ENCODE measurements at regions not wholly inside any gene's neighbourhood (a gene's known extent, or its start where the extent isn't known, plus 50 kb on each side); places are given as distances from the start of the nearest gene placed in this dataset.

DNA sequence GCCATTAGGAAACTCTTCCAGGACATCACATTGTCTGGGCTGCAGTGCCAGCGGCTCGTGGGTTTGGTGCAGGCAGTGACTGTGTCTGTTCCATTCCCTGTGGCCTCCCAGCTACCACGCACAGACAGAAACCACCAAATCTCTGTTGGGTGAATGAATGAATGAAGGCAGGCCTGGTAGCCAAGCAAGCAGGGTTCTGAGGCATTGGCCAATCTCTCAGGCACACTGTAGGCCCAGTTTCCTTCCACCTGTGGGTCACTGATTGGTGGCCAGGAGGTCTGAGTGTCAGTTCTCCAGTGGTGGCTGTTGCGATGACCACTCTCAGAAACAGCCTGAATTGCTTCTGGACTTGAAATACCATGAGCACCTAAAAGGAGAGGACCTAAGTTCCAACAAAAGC lies 59.4 kb upstream of the CTBP2 start:
- intact Hi-C loops (cut with micrococcal nuclease): no loop called here
- Histone ChIP-seq H3K27me3 (ENCODE audit: insufficient read depth, low read length) (no peaks in the 10 kb centered on the region), H3K9ac (ENCODE audit: low read length) (no peak overlapping the region), H2AFZ (ENCODE audit: low read depth, low read length, poor library complexity, severe bottlenecking) (no peak overlapping the region), H3K27ac (ENCODE audit: low read depth, low read length) (no peak overlapping the region), H3K4me2 (ENCODE audit: low read length) (no peak overlapping the region), H3K36me3 (ENCODE audit: control insufficient read depth in 1 of 2, insufficient read depth in 2 of 2, low read length in 2 of 2) (no peaks in the 10 kb centered on the region), H3K9me3 (ENCODE audit: control insufficient read depth in 1 of 2, insufficient read depth in 1 of 2, low read depth in 1 of 2, low read length in 2 of 2) (no peaks in the 10 kb centered on the region), H3K79me2 (ENCODE audit: insufficient read depth, low read length) (no peaks in the 10 kb centered on the region), H3K9me2 (ENCODE audit: insufficient read depth) (no peaks in the 10 kb centered on the region), H3K4me1 (ENCODE audit: control insufficient read depth in 1 of 2, insufficient read depth in 2 of 2, low read length in 2 of 2) (peaks cover 0 to 16% of the 10 kb centered on the region in 2 experiments; a peak in 3 of 4 replicates), H3K4me3 (replicated peaks in 1 of 2; ENCODE audit: low read depth in 1 of 2, low read length in 2 of 2) (no peak overlapping the region), H4K20me1 (ENCODE audit: insufficient read depth) (no peaks in the 10 kb centered on the region)
- RAD21 ChIA-PET (ENCODE audit: low non-redundant PET in 1 of 2, low total read pairs in 2 of 2, uncharacterized antibody in 2 of 2, unreplicated experiment in 2 of 2): no interaction called here
- POLR2A ChIA-PET: no interaction called here
- DNase-seq (ENCODE audit: low read depth, low spot score) (no peak), ATAC-seq (no peak)
- no TSS peak for BruUV-seq (replicated peaks)
- TF ChIP-seq MAX (IDR thresholded peaks at IDR 0.05) (no peak), SIN3A (IDR thresholded peaks at IDR 0.05; ENCODE audit: low read depth) (no peak), EZH2 (IDR thresholded peaks at IDR 0.05) (no peak), REST (IDR thresholded peaks at IDR 0.05; ENCODE audit: low read depth) (no peak), EZH2phosphoT487 (IDR thresholded peaks at IDR 0.05; ENCODE audit: borderline replicate concordance) (no peak), ZNF274 (IDR thresholded peaks at IDR 0.05; ENCODE audit: low read depth, low read length) (no peak), FOSL1 (IDR thresholded peaks at IDR 0.05; ENCODE audit: low read depth) (no peak), EGR1 (IDR thresholded peaks at IDR 0.05; ENCODE audit: low read depth) (no peak), ATF3 (IDR thresholded peaks at IDR 0.05) (no peak), CEBPB (IDR thresholded peaks at IDR 0.05; ENCODE audit: low read depth) (no peak)
- CTCF ChIA-PET: no interaction called here

All from HCT116 (cell line).